ENCODE measurements at regions not wholly inside any gene's neighbourhood (a gene's known extent, or its start where the extent isn't known, plus 50 kb on each side); places are given as distances from the start of the nearest gene placed in this dataset.
"Not testable (repeated sequence)": the region's sequence is repeated elsewhere in the genome, so short reads cannot be mapped to it uniquely, and the experiment has no call there.

- no peak for DNase-seq (ENCODE audit: low read depth)
Observed at GRCh38 chr3:125645616-125646015, 50.3 kb upstream of the OSBPL11 start.

DNA sequence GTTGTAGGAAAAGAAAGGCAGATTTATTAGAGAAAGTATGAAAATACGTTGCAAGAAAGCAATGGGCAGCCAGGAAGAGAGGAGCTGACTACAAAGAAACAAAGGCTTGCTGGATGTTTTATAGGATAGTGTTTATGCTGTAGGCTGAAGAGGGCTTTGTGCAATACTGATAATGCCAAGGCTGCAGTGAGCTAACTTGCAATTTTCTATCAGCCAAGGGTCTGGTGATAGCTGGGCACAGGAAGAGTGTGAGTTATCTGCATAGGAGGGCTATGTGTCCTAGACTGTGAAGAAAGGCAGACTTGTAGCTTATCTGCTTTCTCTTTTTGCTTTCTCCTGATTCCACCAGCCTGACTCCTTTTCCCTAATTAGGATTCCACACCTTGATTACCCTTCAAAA lies 51.3 kb upstream of the OSBPL11 start:
- DNase-seq (ENCODE audit: low read depth), result no peak

GRCh38 chr3:125647318-125648014 lies 52.2 kb upstream of the OSBPL11 start:
- no peak for DNase-seq (ENCODE audit: low read depth)

DNA sequence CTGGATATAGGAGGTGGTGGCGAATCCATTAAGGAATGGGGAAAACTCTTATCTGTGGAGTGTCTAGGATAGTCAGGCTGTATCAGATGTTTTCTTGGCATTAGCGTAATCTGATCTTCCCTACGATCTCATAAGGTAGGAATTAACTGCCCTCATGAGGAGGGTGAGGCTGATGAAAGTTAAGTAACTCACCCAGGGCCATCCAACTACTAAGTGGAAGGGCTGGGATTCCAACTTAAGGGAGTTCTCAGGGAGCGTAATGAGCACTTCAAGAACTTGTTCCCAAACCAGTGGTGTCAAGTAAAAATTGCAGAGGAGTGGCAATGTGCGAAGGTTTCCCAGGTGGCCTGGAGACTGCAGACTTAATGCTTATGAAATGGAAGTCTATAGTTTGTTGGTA lies 55.9 kb upstream of the OSBPL11 start:
- no peak for DNase-seq (ENCODE audit: low read depth)

DNA sequence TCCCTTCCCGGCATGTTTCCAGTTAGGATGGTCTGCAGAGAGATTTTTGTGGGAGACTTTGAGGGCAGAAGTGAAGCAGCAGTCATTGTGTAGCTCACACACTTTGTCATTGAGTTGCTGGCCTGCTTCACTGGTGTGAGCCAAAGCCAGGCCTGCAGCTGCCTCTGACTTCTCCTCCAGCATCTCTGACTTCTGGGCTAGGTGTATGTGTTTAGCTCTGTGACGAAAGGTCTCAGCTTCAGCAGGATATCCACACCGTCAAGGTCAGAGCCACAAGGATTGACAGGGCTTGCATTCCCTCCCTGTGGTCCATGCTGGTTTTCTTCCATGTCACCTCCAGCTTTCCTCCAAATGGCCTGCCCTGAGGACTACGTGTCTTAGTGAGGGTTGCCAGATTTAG lies 57.1 kb upstream of the OSBPL11 start:
- DNase-seq (ENCODE audit: low read depth), result no peak

DNA sequence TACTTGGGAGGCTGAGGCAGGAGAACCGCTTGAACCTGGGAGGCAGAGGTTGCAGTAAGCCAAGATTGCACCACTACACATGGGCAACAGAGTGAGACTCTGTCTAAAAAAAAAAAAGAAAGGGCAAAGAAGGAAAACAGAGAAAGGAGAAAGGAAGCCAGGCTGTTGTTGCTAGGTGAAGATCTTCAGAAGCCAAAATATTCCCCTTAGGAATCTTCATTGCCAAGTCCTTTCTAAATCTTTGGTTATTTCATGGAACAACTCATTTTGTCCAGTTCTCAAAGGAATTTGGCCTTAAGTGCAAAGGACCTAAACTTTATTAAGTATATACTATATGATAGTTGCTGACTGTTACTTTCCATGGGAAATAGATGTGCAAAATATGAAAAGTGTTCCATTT lies 59.2 kb upstream of the OSBPL11 start:
- DNase-seq (ENCODE audit: low read depth), result no peak

DNA sequence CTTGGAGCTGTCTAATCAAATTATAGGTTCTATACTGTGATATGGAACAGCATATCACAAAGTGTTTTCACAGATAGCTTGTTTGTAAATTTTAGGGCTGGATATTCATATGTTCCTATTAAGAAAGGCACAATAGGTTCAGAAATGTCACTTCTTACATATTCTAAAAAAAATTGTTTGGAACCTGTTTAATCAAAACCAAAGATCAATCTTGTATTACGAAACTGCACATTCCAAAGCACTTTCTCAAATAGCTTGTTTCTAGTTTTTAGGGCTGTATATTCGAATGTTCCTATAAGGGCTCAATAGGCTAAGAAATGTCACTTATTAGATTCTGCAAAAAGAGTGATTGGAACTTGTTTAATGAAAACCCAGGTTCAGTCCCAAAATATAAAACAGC lies 67.4 kb upstream of the OSBPL11 start:
- DNase-seq (ENCODE audit: low read depth), result no peak

GRCh38 chr3:125670352-125670751 lies 75.1 kb upstream of the OSBPL11 start:
- no peak for DNase-seq (ENCODE audit: low read depth)

GRCh38 chr3:125670945-125671344 lies 75.6 kb upstream of the OSBPL11 start:
- no peak for DNase-seq (ENCODE audit: low read depth)

- no peak for DNase-seq (ENCODE audit: low read depth)
Observed at GRCh38 chr3:125671461-125672243, 76.4 kb upstream of the OSBPL11 start.

GRCh38 chr3:125675791-125676190 lies 80.5 kb upstream of the OSBPL11 start:
- no peak for DNase-seq (ENCODE audit: low read depth)

- no peak for DNase-seq (ENCODE audit: low read depth)
Observed at GRCh38 chr3:125679258-125679657, 84.0 kb upstream of the OSBPL11 start.

DNA sequence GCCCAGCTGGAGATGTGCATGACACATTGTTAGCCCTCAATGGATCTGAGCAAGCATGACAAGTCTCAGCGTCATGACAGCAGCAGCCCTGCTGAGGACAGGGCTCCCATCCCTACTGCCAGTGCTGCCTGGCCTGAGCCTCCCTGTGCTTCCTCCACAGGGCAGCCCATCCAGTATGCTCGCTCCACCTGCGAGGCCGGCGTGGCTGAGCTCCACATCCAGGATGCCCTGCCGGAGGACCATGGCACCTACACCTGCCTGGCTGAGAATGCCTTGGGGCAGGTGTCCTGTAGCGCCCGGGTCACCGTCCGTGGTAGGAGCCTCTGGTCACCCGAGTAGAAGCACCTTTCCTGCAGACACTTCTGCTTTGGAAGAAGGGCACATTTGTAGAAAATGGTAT lies 85.8 kb upstream of the OSBPL11 start:
- DNase-seq (ENCODE audit: low read depth), result no peak

- not testable (repeated sequence) for DNase-seq (ENCODE audit: low read depth)
Observed at GRCh38 chr3:125681906-125682305, 86.6 kb upstream of the OSBPL11 start.

GRCh38 chr3:125682610-125683009 lies 87.3 kb upstream of the OSBPL11 start:
- not testable (repeated sequence) for DNase-seq (ENCODE audit: low read depth)

DNA sequence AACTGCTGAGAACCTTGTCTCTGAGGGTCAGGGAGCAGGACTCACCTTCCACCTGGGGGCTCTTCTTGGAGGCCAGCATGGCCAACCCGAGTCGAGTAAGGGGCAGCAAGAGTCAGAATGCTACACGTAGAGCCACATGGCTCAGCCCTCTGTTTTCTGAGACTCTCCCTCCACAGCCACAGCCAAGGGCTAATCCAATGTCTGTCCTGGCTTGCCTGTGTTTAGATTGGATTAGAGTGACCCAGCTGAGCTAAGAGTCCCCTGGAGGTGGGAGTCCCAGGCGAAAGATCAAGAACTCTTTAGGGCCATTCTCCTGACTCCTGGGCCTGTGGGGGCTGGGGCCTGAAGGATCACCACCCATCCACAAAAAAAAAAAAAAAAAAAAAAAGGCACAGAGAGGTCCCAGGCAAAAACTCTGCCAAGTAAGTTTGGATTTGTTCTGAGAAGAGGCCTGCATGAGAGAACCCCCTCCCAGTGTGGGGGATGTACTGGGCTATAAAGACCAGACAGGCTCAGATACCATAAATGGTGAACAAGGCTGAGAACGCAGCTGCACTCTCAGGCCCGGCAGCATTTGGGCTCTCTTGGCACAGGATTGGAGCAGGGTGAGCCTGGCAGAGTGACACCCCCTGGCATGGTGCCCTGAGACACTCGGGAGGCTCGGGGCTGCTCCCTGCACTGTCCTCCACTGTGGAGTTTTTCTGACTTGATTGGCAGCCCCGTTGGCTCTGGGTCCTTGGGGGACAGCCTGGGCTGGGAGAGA lies 88.0 kb upstream of the OSBPL11 start:
- no peak for DNase-seq (ENCODE audit: low read depth)

GRCh38 chr3:125684199-125684598 lies 88.9 kb upstream of the OSBPL11 start:
- DNase-seq (ENCODE audit: low read depth), result no peak

- DNase-seq (ENCODE audit: low read depth), result not testable (repeated sequence)
Observed at GRCh38 chr3:125685741-125686140, 90.4 kb upstream of the OSBPL11 start.

- DNase-seq (ENCODE audit: low read depth), result no peak
Observed at GRCh38 chr3:125692361-125692760, 97.1 kb upstream of the OSBPL11 start.

DNA sequence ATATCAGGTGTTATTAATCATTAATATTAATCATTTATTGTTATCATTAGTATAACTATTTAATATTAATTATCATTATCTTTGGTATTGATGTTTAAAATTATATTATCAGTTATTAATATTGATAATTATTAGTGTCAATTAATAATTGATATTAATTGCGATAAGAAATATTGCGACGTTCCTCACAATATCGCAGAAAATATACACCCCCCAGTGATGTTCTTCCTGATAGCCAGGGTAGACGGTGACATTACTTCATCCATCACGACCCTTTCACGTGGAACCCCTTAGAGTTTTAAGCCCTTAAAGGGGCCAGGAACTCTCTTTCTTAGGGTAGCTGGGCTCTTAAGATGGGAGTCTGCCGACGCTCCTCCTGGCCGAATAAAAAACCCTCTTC lies 98.6 kb upstream of the OSBPL11 start:
- DNase-seq (ENCODE audit: low read depth), result no peak

DNA sequence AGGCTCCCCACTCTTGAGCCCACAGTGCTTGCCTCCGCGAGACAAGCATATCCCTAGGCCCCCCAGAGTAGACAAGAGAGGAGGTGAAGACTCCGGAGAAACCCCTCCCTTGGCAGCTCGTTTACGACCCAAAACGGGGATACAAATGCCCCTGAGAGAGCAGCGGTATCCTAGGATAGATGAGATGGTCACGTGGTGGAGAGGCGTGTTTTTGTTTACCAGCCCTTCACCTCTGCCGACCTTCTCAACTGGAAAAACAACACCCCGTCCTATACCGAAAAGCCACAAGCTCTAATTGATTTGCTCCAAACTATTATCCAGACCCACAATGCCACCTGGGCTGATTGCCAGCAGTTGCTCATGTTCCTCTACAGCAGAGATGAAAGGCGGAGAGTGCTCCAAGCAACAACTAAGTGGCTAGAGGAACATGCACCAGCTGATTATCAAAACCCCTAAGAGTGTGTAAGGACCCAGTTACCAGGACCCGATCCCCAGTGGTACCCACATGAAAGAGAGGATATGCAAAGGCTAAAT lies 99.5 kb upstream of the OSBPL11 start:
- no peak for DNase-seq (ENCODE audit: low read depth)

- no peak for DNase-seq (ENCODE audit: low read depth)
Observed at GRCh38 chr3:125695688-125696087, 100.4 kb upstream of the OSBPL11 start.

DNA sequence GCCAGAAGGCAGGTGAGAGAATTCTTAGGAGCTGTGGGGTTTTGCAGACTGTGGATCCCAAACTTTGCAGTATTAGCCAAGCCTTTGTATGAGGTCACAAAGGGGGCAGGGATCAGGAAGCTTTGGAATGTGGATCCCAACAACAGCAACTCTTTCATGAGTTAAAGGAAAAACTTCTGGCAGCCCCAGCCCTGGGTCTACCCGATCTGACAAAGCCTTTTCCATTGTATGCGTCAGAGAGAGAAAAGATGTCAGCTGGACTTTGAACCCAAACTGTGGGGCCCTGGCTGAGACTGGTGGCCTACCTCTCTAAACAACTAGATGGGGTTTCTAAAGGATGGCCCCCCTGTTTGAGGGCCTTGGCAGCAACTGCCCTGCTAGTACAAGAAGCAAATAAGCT lies 101.8 kb upstream of the OSBPL11 start:
- DNase-seq (ENCODE audit: low read depth), result not testable (repeated sequence)

Measured in T follicular helper cell (primary cell).